CD14-positive monocyte (primary cell): ENCODE measurements at regions not wholly inside any gene's neighbourhood (a gene's known extent, or its start where the extent isn't known, plus 50 kb on each side); places are given as distances from the start of the nearest gene placed in this dataset.

Source experiments
- DNase-seq, 3 donors: peaks; one replicate each; pipeline ENCODE4 v3.0.0-alpha.2; 2011 to 2022
- H2AFZ ChIP-seq: 2 replicates; pipeline ENCODE4 v1.6.0; 2012; ENCODE audit warnings: mild to moderate bottlenecking, low read depth, low read length, inconsistent platforms; ENCODE audit not compliant: insufficient read depth, poor library complexity, severe bottlenecking
- H3K27ac ChIP-seq, 2 donors: 1 replicate in 1 of 2; 2 replicates in 1 of 2; pipeline ENCODE4 v1.5.1; 2012 to 2013; ENCODE audit warnings: low read length in 2 of 2, control low read depth in 1 of 2, inconsistent platforms in 1 of 2, low read depth in 1 of 2, mild to moderate bottlenecking in 1 of 2
- H3K27me3 ChIP-seq, 2 donors: one replicate each; pipeline versions ENCODE4 v1.6.0 to v1.6.1; 2011 to 2013; ENCODE audit warnings: low read length in 2 of 2; ENCODE audit not compliant: control insufficient read depth in 2 of 2, insufficient read depth in 2 of 2
- H3K36me3 ChIP-seq, 2 donors: replicated peaks in 1 of 2; 1 replicate in 1 of 2; 2 replicates in 1 of 2; pipeline versions ENCODE4 v1.5.1 to v1.6.1; 2012 to 2013; ENCODE audit warnings: low read length in 2 of 2, control low read depth in 1 of 2, inconsistent platforms in 1 of 2, mild to moderate bottlenecking in 1 of 2; ENCODE audit not compliant: insufficient read depth in 2 of 2, control insufficient read depth in 1 of 2
- H3K4me1 ChIP-seq, 2 donors: 1 replicate in 1 of 2; 2 replicates in 1 of 2; pipeline versions ENCODE4 v1.5.1 to v1.6.1; 2012 to 2013; ENCODE audit warnings: low read length in 2 of 2, control low read depth in 1 of 2, inconsistent platforms in 1 of 2, mild to moderate bottlenecking in 1 of 2, moderate library complexity in 1 of 2; ENCODE audit not compliant: insufficient read depth in 2 of 2, control insufficient read depth in 1 of 2
- H3K4me2 ChIP-seq: replicated peaks from 2 replicates; pipeline ENCODE3; 2012; ENCODE audit warnings: low read length, moderate library complexity, mild to moderate bottlenecking; ENCODE audit not compliant: poor library complexity, severe bottlenecking; ENCODE audit errors: extremely low read depth
- H3K4me3 ChIP-seq, 3 experiments: fragments of 200-600 bp in 1 of 3; sonication (generic) in 1 of 3; replicated peaks in 1 of 3; 1 replicate in 2 of 3; 2 replicates in 1 of 3; pipeline ENCODE4 v1.5.1; 2011 to 2013; ENCODE audit warnings: low read length in 3 of 3, mild to moderate bottlenecking in 3 of 3, control low read depth in 2 of 3, low read depth in 2 of 3, inconsistent platforms in 1 of 3, moderate library complexity in 1 of 3
- H3K79me2 ChIP-seq: 2 replicates; pipeline ENCODE4 v1.6.0; 2012; ENCODE audit warnings: mild to moderate bottlenecking, control low read depth, inconsistent platforms, low read length, moderate library complexity; ENCODE audit not compliant: insufficient read depth
- H3K9ac ChIP-seq: 2 replicates; pipeline ENCODE4 v1.6.0; 2017; ENCODE audit warnings: low read length, mild to moderate bottlenecking; ENCODE audit not compliant: insufficient read depth, poor library complexity, severe bottlenecking
- H3K9me3 ChIP-seq, 2 donors: replicated peaks in 1 of 2; 1 replicate in 1 of 2; 2 replicates in 1 of 2; pipeline versions ENCODE4 v1.5.1 to v1.6.1; 2012 to 2013; ENCODE audit warnings: low read length in 2 of 2, control low read depth in 1 of 2; ENCODE audit not compliant: control insufficient read depth in 1 of 2, insufficient read depth in 1 of 2
- H4K20me1 ChIP-seq: 2 replicates; pipeline ENCODE4 v1.6.0; 2012; ENCODE audit warnings: mild to moderate bottlenecking, low read length, control low read depth, moderate library complexity; ENCODE audit not compliant: insufficient read depth
- H3K27ac Mint-ChIP-seq, 7 donors: one replicate each; pipeline ENCODE4 v1.8.0; 2020; ENCODE audit warnings: mild to moderate bottlenecking in 7 of 7, mixed read lengths in 7 of 7, moderate library complexity in 6 of 7, inconsistent platforms in 2 of 7
- H3K27me3 Mint-ChIP-seq, 3 donors: one replicate each; pipeline ENCODE4 v1.8.0; 2021 to 2022; ENCODE audit warnings: low read depth in 3 of 3, mild to moderate bottlenecking in 3 of 3, mixed read lengths in 3 of 3, moderate library complexity in 3 of 3, inconsistent platforms in 1 of 3
- H3K36me3 Mint-ChIP-seq, 2 donors: one replicate each; pipeline ENCODE4 v1.8.0; 2020; ENCODE audit warnings: mixed read lengths in 2 of 2, inconsistent platforms in 1 of 2, mild to moderate bottlenecking in 1 of 2
- H3K4me1 Mint-ChIP-seq: one replicate; pipeline ENCODE4 v1.8.0; 2020; ENCODE audit warnings: mild to moderate bottlenecking, mixed read lengths
- H3K4me3 Mint-ChIP-seq, 2 donors: one replicate each; pipeline ENCODE4 v1.8.0; 2020; ENCODE audit warnings: mild to moderate bottlenecking in 2 of 2, mixed read lengths in 2 of 2, moderate library complexity in 1 of 2
- H3K9me3 Mint-ChIP-seq, 7 donors: one replicate each; pipeline ENCODE4 v1.8.0; 2020 to 2022; ENCODE audit warnings: mixed read lengths in 7 of 7, mild to moderate bottlenecking in 6 of 7, moderate library complexity in 6 of 7, inconsistent platforms in 2 of 7
- WGBS: methylation state at CpG from one replicate; pipeline ENCODE4 v1.1.5; 2013; ENCODE audit warnings: missing lambda C conversion rate; ENCODE audit not compliant: insufficient coverage; 5-methylcytosine and 5-hydroxymethylcytosine counted together
- intact Hi-C, 2 donors: fragments of 100-400 bp; cut with micrococcal nuclease; formaldehyde crosslinking; loops; one replicate each; pipeline versions ENCODE4 v1.15.0 to v1.15.1; 2023
- TF ChIP-seq, protein P1 (sequence below): fragments of 200-600 bp; IDR thresholded peaks from one replicate; pipeline ENCODE4 v1.8.0; 2022; ENCODE audit warnings: antibody characterized with exemption, mild to moderate bottlenecking

DNA sequence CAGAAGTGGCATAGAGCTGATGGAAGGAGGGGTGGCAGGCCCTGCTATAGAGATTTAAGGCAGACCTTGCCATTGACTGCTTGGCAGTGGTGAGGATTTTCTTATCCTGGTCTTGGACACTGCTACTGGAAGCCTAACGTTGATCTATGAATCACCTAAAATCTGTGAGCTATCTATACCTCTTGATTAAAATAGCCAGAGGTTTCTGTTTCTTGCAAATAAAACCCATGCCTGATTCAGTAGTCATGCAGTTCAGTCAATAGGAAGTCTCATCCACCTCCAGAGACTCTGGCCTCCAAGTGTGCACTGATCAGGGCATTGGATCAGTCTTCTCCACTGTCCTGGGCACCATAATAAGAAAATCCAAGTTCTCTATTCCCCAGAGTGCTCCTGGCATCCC is 286.5 kb downstream of the PTEN start:
- WGBS = 100% methylated on average over 1 of the region's 1 CpG
- no peak for DNase-seq
- H3K36me3 Mint-ChIP-seq = no peaks in the 10 kb centered on the region
- H3K79me2 ChIP-seq = no peaks in the 10 kb centered on the region
- no peaks in the 10 kb centered on the region for H3K9me3 ChIP-seq
- H3K27me3 ChIP-seq = no peaks in the 10 kb centered on the region
- no peak overlapping the region for H2AFZ ChIP-seq
- peak overlapping the region in 4 of 7 donors; percentile 34 to 46 (median 38) for H3K27ac Mint-ChIP-seq
- H3K27me3 Mint-ChIP-seq = peaks cover 0 to 2% (median 0%) of the 10 kb centered on the region in 3 donors
- H3K4me2 ChIP-seq = no peak overlapping the region
- no peak overlapping the region for H3K4me3 Mint-ChIP-seq
- TF ChIP-seq, protein P1, sequence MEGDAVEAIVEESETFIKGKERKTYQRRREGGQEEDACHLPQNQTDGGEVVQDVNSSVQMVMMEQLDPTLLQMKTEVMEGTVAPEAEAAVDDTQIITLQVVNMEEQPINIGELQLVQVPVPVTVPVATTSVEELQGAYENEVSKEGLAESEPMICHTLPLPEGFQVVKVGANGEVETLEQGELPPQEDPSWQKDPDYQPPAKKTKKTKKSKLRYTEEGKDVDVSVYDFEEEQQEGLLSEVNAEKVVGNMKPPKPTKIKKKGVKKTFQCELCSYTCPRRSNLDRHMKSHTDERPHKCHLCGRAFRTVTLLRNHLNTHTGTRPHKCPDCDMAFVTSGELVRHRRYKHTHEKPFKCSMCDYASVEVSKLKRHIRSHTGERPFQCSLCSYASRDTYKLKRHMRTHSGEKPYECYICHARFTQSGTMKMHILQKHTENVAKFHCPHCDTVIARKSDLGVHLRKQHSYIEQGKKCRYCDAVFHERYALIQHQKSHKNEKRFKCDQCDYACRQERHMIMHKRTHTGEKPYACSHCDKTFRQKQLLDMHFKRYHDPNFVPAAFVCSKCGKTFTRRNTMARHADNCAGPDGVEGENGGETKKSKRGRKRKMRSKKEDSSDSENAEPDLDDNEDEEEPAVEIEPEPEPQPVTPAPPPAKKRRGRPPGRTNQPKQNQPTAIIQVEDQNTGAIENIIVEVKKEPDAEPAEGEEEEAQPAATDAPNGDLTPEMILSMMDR = no peak
- H4K20me1 ChIP-seq = no peaks in the 10 kb centered on the region
- no peak overlapping the region for H3K4me3 ChIP-seq
- H3K4me1 Mint-ChIP-seq = peaks cover 15% of the 10 kb centered on the region
- intact Hi-C loops = no loop called here
- peaks cover 0 to 3% of the 10 kb centered on the region in 2 donors for H3K4me1 ChIP-seq
- no peaks in the 10 kb centered on the region for H3K36me3 ChIP-seq
- H3K9me3 Mint-ChIP-seq = no peaks in the 10 kb centered on the region
- H3K9ac ChIP-seq = no peak overlapping the region
- no peak overlapping the region for H3K27ac ChIP-seq

DNA sequence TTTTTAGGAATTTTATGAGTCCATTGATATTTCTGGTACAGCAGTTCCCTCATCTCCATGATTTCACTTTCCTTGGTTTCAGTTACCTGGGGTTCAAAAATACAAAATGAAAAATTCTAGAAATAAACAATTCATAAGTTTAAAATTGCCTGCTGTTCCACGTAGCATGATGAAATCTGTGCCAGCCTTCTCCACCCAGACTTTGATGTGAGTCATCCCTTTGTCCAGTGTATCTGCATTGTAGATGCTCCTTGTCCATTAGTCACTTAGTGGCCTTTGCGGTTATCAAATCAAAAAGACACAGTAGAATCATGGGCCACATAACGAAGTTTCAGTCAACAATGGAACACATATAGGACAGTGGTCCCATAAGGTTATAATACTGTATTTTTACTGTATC is 286.9 kb downstream of the PTEN start:
- peak; percentile 51 to 77 (median 68) for DNase-seq
- no peaks in the 10 kb centered on the region for H4K20me1 ChIP-seq
- no peaks in the 10 kb centered on the region for H3K36me3 Mint-ChIP-seq
- H3K27ac ChIP-seq = no peak overlapping the region
- peaks cover 0 to 3% of the 10 kb centered on the region in 2 donors for H3K4me1 ChIP-seq
- no peak overlapping the region for H2AFZ ChIP-seq
- H3K4me1 Mint-ChIP-seq = peaks cover 15% of the 10 kb centered on the region
- no peak overlapping the region for H3K4me3 ChIP-seq
- no peaks in the 10 kb centered on the region for H3K27me3 ChIP-seq
- no peaks in the 10 kb centered on the region for H3K36me3 ChIP-seq
- H3K4me2 ChIP-seq = no peak overlapping the region
- H3K27me3 Mint-ChIP-seq = peaks cover 0 to 2% (median 0%) of the 10 kb centered on the region in 3 donors
- no peaks in the 10 kb centered on the region for H3K79me2 ChIP-seq
- TF ChIP-seq, protein P1 = no peak
- intact Hi-C loops = no loop called here
- 58% methylated on average over 2 of the region's 3 CpGs for WGBS
- no peaks in the 10 kb centered on the region for H3K9me3 Mint-ChIP-seq
- peak overlapping the region in 2 of 7 donors; percentile 34 to 46 for H3K27ac Mint-ChIP-seq
- H3K4me3 Mint-ChIP-seq = no peak overlapping the region
- H3K9me3 ChIP-seq = no peaks in the 10 kb centered on the region
- no peak overlapping the region for H3K9ac ChIP-seq
